ENCODE measurements at regions not wholly inside any gene's neighbourhood (a gene's known extent, or its start where the extent isn't known, plus 50 kb on each side); places are given as distances from the start of the nearest gene placed in this dataset.

- no peak for ATAC-seq
- no peak for TF ChIP-seq GLIS3 (CRISPR knock-in tag; IDR thresholded peaks at IDR 0.05)
- no peak for TF ChIP-seq CREB5 (CRISPR knock-in tag; IDR thresholded peaks at IDR 0.05; ENCODE audit: low read depth)
- TF ChIP-seq ZNF8 (CRISPR knock-in tag; IDR thresholded peaks at IDR 0.05): no peak
- no peak for TF ChIP-seq SNAI2 (CRISPR knock-in tag; IDR thresholded peaks at IDR 0.05)
- TF ChIP-seq ZNF565 (CRISPR knock-in tag; conservative IDR thresholded peaks at IDR 0.05; ENCODE audit: low read depth): no peak
- no peak for TF ChIP-seq PPARA (CRISPR knock-in tag; IDR thresholded peaks at IDR 0.05; ENCODE audit: borderline replicate concordance)
These were observed 72.9 kb upstream of the CDH6 start for GRCh38 chr5:31120642-31120948.

- no peak for TF ChIP-seq CSRNP3 (CRISPR knock-in tag; IDR thresholded peaks at IDR 0.05)
- TF ChIP-seq ZFP30 (CRISPR knock-in tag; IDR thresholded peaks at IDR 0.05): no peak
- no peak for TF ChIP-seq POU6F1 (CRISPR knock-in tag; IDR thresholded peaks at IDR 0.05; ENCODE audit: borderline replicate concordance, low read depth)
- TF ChIP-seq PPARA (CRISPR knock-in tag; IDR thresholded peaks at IDR 0.05; ENCODE audit: borderline replicate concordance): no peak
- no peak for TF ChIP-seq ZNF8 (CRISPR knock-in tag; IDR thresholded peaks at IDR 0.05)
- TF ChIP-seq OSR1 (CRISPR knock-in tag; IDR thresholded peaks at IDR 0.05): no peak
- TF ChIP-seq CREB5 (CRISPR knock-in tag; IDR thresholded peaks at IDR 0.05; ENCODE audit: low read depth): no peak
- TF ChIP-seq TOX (CRISPR knock-in tag; IDR thresholded peaks at IDR 0.05; ENCODE audit: borderline replicate concordance): no peak
- no peak for TF ChIP-seq TSHZ2 (CRISPR knock-in tag; IDR thresholded peaks at IDR 0.05)
- TF ChIP-seq ARNTL (CRISPR knock-in tag; IDR thresholded peaks at IDR 0.05; ENCODE audit: borderline replicate concordance, low read depth): no peak
- TF ChIP-seq ESRRG (CRISPR knock-in tag; IDR thresholded peaks at IDR 0.05): no peak
- TF ChIP-seq PATZ1 (CRISPR knock-in tag; IDR thresholded peaks at IDR 0.05; ENCODE audit: borderline replicate concordance): no peak
- TF ChIP-seq BACH2 (CRISPR knock-in tag; IDR thresholded peaks at IDR 0.05; ENCODE audit: borderline replicate concordance): no peak
- TF ChIP-seq RARB (CRISPR knock-in tag; IDR thresholded peaks at IDR 0.05): no peak
- TF ChIP-seq GLIS3 (CRISPR knock-in tag; IDR thresholded peaks at IDR 0.05): no peak
- ATAC-seq: no peak
These were observed 73.4 kb upstream of the CDH6 start for GRCh38 chr5:31119938-31120641.

- ATAC-seq: no peak
- TF ChIP-seq PATZ1 (CRISPR knock-in tag; IDR thresholded peaks at IDR 0.05; ENCODE audit: borderline replicate concordance): no peak
- TF ChIP-seq PPARA (CRISPR knock-in tag; IDR thresholded peaks at IDR 0.05; ENCODE audit: borderline replicate concordance): no peak
- TF ChIP-seq ISL1 (CRISPR knock-in tag; IDR thresholded peaks at IDR 0.05): no peak
- TF ChIP-seq GLIS3 (CRISPR knock-in tag; IDR thresholded peaks at IDR 0.05): no peak
- no peak for TF ChIP-seq ZFP30 (CRISPR knock-in tag; IDR thresholded peaks at IDR 0.05)
- TF ChIP-seq SNAI2 (CRISPR knock-in tag; IDR thresholded peaks at IDR 0.05): no peak
- TF ChIP-seq POU6F1 (CRISPR knock-in tag; IDR thresholded peaks at IDR 0.05; ENCODE audit: borderline replicate concordance, low read depth): no peak
- no peak for TF ChIP-seq OSR1 (CRISPR knock-in tag; IDR thresholded peaks at IDR 0.05)
- TF ChIP-seq ZNF8 (CRISPR knock-in tag; IDR thresholded peaks at IDR 0.05): no peak
- TF ChIP-seq ESRRG (CRISPR knock-in tag; IDR thresholded peaks at IDR 0.05): no peak
These were observed 76.9 kb upstream of the CDH6 start for GRCh38 chr5:31116466-31117031.

Measured in SK-N-SH treated with all-trans-retinoic acid at 6 μM for 48 hours (cell line).